Adrenal gland (tissue), 5 donors: ENCODE measurements at regions not wholly inside any gene's neighbourhood (a gene's known extent, or its start where the extent isn't known, plus 50 kb on each side); places are given as distances from the start of the nearest gene placed in this dataset.

Experiments used
- POLR2A ChIP-seq, 2 donors: fragments of 450-650 bp; IDR thresholded peaks; one replicate each; pipeline ENCODE4 v1.6.1; 2017; ENCODE audit warnings: antibody characterized with exemption in 2 of 2, mild to moderate bottlenecking in 2 of 2, moderate library complexity in 1 of 2
- TF ChIP-seq, protein P1 (sequence below), 6 experiments: fragments of 450-650 bp in 4 of 6; fragments of 200-600 bp in 2 of 6; sonication (generic) in 1 of 6; IDR thresholded peaks; 1 replicate in 5 of 6; 2 replicates in 1 of 6; pipeline versions ENCODE4 v1.5.1 to v1.8.0; 2016 to 2021; ENCODE audit warnings: antibody characterized with exemption in 6 of 6, mild to moderate bottlenecking in 2 of 6, moderate library complexity in 1 of 6
- donor health status: DM: no; HTN: no; CAD: no.

GRCh38 chr4:91894006-91894405 lies 409.8 kb upstream of the GRID2 start:
- TF ChIP-seq, protein P1, sequence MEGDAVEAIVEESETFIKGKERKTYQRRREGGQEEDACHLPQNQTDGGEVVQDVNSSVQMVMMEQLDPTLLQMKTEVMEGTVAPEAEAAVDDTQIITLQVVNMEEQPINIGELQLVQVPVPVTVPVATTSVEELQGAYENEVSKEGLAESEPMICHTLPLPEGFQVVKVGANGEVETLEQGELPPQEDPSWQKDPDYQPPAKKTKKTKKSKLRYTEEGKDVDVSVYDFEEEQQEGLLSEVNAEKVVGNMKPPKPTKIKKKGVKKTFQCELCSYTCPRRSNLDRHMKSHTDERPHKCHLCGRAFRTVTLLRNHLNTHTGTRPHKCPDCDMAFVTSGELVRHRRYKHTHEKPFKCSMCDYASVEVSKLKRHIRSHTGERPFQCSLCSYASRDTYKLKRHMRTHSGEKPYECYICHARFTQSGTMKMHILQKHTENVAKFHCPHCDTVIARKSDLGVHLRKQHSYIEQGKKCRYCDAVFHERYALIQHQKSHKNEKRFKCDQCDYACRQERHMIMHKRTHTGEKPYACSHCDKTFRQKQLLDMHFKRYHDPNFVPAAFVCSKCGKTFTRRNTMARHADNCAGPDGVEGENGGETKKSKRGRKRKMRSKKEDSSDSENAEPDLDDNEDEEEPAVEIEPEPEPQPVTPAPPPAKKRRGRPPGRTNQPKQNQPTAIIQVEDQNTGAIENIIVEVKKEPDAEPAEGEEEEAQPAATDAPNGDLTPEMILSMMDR (IDR thresholded peaks at IDR 0.05): no peak
- no peak for TF ChIP-seq POLR2A (IDR thresholded peaks at IDR 0.05)
